ENCODE measurements at regions not wholly inside any gene's neighbourhood (a gene's known extent, or its start where the extent isn't known, plus 50 kb on each side); places are given as distances from the start of the nearest gene placed in this dataset.
A peak's percentile ranks its signal among the peaks of the same experiment; 100 is the strongest.

- WGBS (ENCODE audit: insufficient coverage): no CpG with 5 or more reads among the region's 1 CpG
- no peak for DNase-seq
- ChIA-PET POLR2A (no interaction called here), CTCF (no interaction called here)
- no peaks in the 10 kb centered on the region for H3K27me3 ChIP-seq (replicated peaks in 2 of 5; ENCODE audit: control insufficient read depth in 4 of 5, insufficient read depth in 5 of 5, low read length in 4 of 5)
- no peak overlapping the region for H3K4me3 ChIP-seq (ENCODE audit: control insufficient read depth in 1 of 7, extremely low read depth in 1 of 7, insufficient read depth in 4 of 7, low read depth in 2 of 7, low read length in 6 of 7)
- no peaks in the 10 kb centered on the region for H3K9me3 ChIP-seq (ENCODE audit: control extremely low read depth in 1 of 5, control insufficient read depth in 4 of 5, insufficient read depth in 2 of 5, low read depth in 1 of 5, low read length in 4 of 5)
- H3K27ac ChIP-seq (ENCODE audit: insufficient read depth in 1 of 2, low read depth in 1 of 2, low read length in 2 of 2, poor library complexity in 1 of 2, severe bottlenecking in 2 of 2): no peak overlapping the region
- H3K4me1 ChIP-seq (ENCODE audit: control extremely low read depth in 1 of 4, control insufficient read depth in 4 of 4, insufficient read depth in 4 of 4, low read length in 3 of 4): no peaks in the 10 kb centered on the region
- no peaks in the 10 kb centered on the region for H3K36me3 ChIP-seq (ENCODE audit: control insufficient read depth in 4 of 4, insufficient read depth in 4 of 4, low read length in 3 of 4)
Measured at GRCh38 chr11:91257667-91258066, 967.0 kb upstream of the FAT3 start.

- no CpG with 5 or more reads among the region's 4 CpGs for WGBS (ENCODE audit: insufficient coverage)
- ChIA-PET CTCF (interaction anchor here (0.9 to 1.9 kb wide), 3 partner anchors 11 to 960 kb away, joined by 3 to 6 read pairs (median 3); no protein-coding TSS in a partner anchor), POLR2A (no interaction called here)
- Histone ChIP-seq H3K4me3 (ENCODE audit: control insufficient read depth in 1 of 7, extremely low read depth in 1 of 7, insufficient read depth in 4 of 7, low read depth in 2 of 7, low read length in 6 of 7) (no peak overlapping the region), H3K9me3 (ENCODE audit: control extremely low read depth in 1 of 5, control insufficient read depth in 4 of 5, insufficient read depth in 2 of 5, low read depth in 1 of 5, low read length in 4 of 5) (no peaks in the 10 kb centered on the region), H3K4me1 (ENCODE audit: control extremely low read depth in 1 of 4, control insufficient read depth in 4 of 4, insufficient read depth in 4 of 4, low read length in 3 of 4) (no peaks in the 10 kb centered on the region), H3K36me3 (ENCODE audit: control insufficient read depth in 4 of 4, insufficient read depth in 4 of 4, low read length in 3 of 4) (no peaks in the 10 kb centered on the region), H3K27ac (ENCODE audit: insufficient read depth in 1 of 2, low read depth in 1 of 2, low read length in 2 of 2, poor library complexity in 1 of 2, severe bottlenecking in 2 of 2) (no peak overlapping the region), H3K27me3 (replicated peaks in 2 of 5; ENCODE audit: control insufficient read depth in 4 of 5, insufficient read depth in 5 of 5, low read length in 4 of 5) (no peaks in the 10 kb centered on the region)
- peak; percentile 18 to 50 (median 41) for DNase-seq
Measured at GRCh38 chr11:91248199-91248807, 976.3 kb upstream of the FAT3 start.

- no peak overlapping the region for H3K4me3 ChIP-seq (ENCODE audit: control insufficient read depth in 1 of 7, extremely low read depth in 1 of 7, insufficient read depth in 4 of 7, low read depth in 2 of 7, low read length in 6 of 7)
- CTCF ChIA-PET: interaction anchor here (1.9 kb wide), 1 partner anchor 959 kb away, joined by 6 read pairs; no protein-coding TSS in a partner anchor
- no peaks in the 10 kb centered on the region for H3K36me3 ChIP-seq (ENCODE audit: control insufficient read depth in 4 of 4, insufficient read depth in 4 of 4, low read length in 3 of 4)
- H3K27ac ChIP-seq (ENCODE audit: insufficient read depth in 1 of 2, low read depth in 1 of 2, low read length in 2 of 2, poor library complexity in 1 of 2, severe bottlenecking in 2 of 2): no peak overlapping the region
- 100% methylated on average over 2 of the region's 5 CpGs for WGBS (ENCODE audit: insufficient coverage)
- no peak for DNase-seq
- H3K9me3 ChIP-seq (ENCODE audit: control extremely low read depth in 1 of 5, control insufficient read depth in 4 of 5, insufficient read depth in 2 of 5, low read depth in 1 of 5, low read length in 4 of 5): no peaks in the 10 kb centered on the region
- H3K4me1 ChIP-seq (ENCODE audit: control extremely low read depth in 1 of 4, control insufficient read depth in 4 of 4, insufficient read depth in 4 of 4, low read length in 3 of 4): no peaks in the 10 kb centered on the region
- POLR2A ChIA-PET: no interaction called here
- H3K27me3 ChIP-seq (replicated peaks in 2 of 5; ENCODE audit: control insufficient read depth in 4 of 5, insufficient read depth in 5 of 5, low read length in 4 of 5): no peaks in the 10 kb centered on the region
Measured at GRCh38 chr11:91247009-91247735, 977.4 kb upstream of the FAT3 start.

GRCh38 chr11:91244912-91245311 is 979.7 kb upstream of the FAT3 start:
- no peaks in the 10 kb centered on the region for H3K27me3 ChIP-seq (replicated peaks in 2 of 5; ENCODE audit: control insufficient read depth in 4 of 5, insufficient read depth in 5 of 5, low read length in 4 of 5)
- no peak for DNase-seq
- no peak overlapping the region for H3K4me3 ChIP-seq (ENCODE audit: control insufficient read depth in 1 of 7, extremely low read depth in 1 of 7, insufficient read depth in 4 of 7, low read depth in 2 of 7, low read length in 6 of 7)
- 93% methylated on average over 3 of the region's 4 CpGs for WGBS (ENCODE audit: insufficient coverage)
- H3K36me3 ChIP-seq (ENCODE audit: control insufficient read depth in 4 of 4, insufficient read depth in 4 of 4, low read length in 3 of 4): no peaks in the 10 kb centered on the region
- no peaks in the 10 kb centered on the region for H3K9me3 ChIP-seq (ENCODE audit: control extremely low read depth in 1 of 5, control insufficient read depth in 4 of 5, insufficient read depth in 2 of 5, low read depth in 1 of 5, low read length in 4 of 5)
- CTCF ChIA-PET: no interaction called here
- H3K27ac ChIP-seq (ENCODE audit: insufficient read depth in 1 of 2, low read depth in 1 of 2, low read length in 2 of 2, poor library complexity in 1 of 2, severe bottlenecking in 2 of 2): no peak overlapping the region
- POLR2A ChIA-PET: no interaction called here
- H3K4me1 ChIP-seq (ENCODE audit: control extremely low read depth in 1 of 4, control insufficient read depth in 4 of 4, insufficient read depth in 4 of 4, low read length in 3 of 4): no peaks in the 10 kb centered on the region

- H3K9me3 ChIP-seq (ENCODE audit: control extremely low read depth in 1 of 5, control insufficient read depth in 4 of 5, insufficient read depth in 2 of 5, low read depth in 1 of 5, low read length in 4 of 5): no peaks in the 10 kb centered on the region
- no peaks in the 10 kb centered on the region for H3K27me3 ChIP-seq (replicated peaks in 2 of 5; ENCODE audit: control insufficient read depth in 4 of 5, insufficient read depth in 5 of 5, low read length in 4 of 5)
- DNase-seq: no peak
- no peaks in the 10 kb centered on the region for H3K4me1 ChIP-seq (ENCODE audit: control extremely low read depth in 1 of 4, control insufficient read depth in 4 of 4, insufficient read depth in 4 of 4, low read length in 3 of 4)
- H3K27ac ChIP-seq (ENCODE audit: insufficient read depth in 1 of 2, low read depth in 1 of 2, low read length in 2 of 2, poor library complexity in 1 of 2, severe bottlenecking in 2 of 2): no peak overlapping the region
- no peak overlapping the region for H3K4me3 ChIP-seq (ENCODE audit: control insufficient read depth in 1 of 7, extremely low read depth in 1 of 7, insufficient read depth in 4 of 7, low read depth in 2 of 7, low read length in 6 of 7)
- CTCF ChIA-PET: no interaction called here
- no peaks in the 10 kb centered on the region for H3K36me3 ChIP-seq (ENCODE audit: control insufficient read depth in 4 of 4, insufficient read depth in 4 of 4, low read length in 3 of 4)
- POLR2A ChIA-PET: no interaction called here
- 83% methylated on average over 1 of the region's 2 CpGs for WGBS (ENCODE audit: insufficient coverage)
Measured at GRCh38 chr11:91243630-91244029, 981.0 kb upstream of the FAT3 start.

- no peak for DNase-seq
- H3K4me3 ChIP-seq (ENCODE audit: control insufficient read depth in 1 of 7, extremely low read depth in 1 of 7, insufficient read depth in 4 of 7, low read depth in 2 of 7, low read length in 6 of 7): no peak overlapping the region
- WGBS (ENCODE audit: insufficient coverage): no CpG with 5 or more reads among the region's 3 CpGs
- no peaks in the 10 kb centered on the region for H3K4me1 ChIP-seq (ENCODE audit: control extremely low read depth in 1 of 4, control insufficient read depth in 4 of 4, insufficient read depth in 4 of 4, low read length in 3 of 4)
- ChIA-PET CTCF (no interaction called here), POLR2A (no interaction called here)
- no peak overlapping the region for H3K27ac ChIP-seq (ENCODE audit: insufficient read depth in 1 of 2, low read depth in 1 of 2, low read length in 2 of 2, poor library complexity in 1 of 2, severe bottlenecking in 2 of 2)
- H3K9me3 ChIP-seq (ENCODE audit: control extremely low read depth in 1 of 5, control insufficient read depth in 4 of 5, insufficient read depth in 2 of 5, low read depth in 1 of 5, low read length in 4 of 5): no peaks in the 10 kb centered on the region
- H3K27me3 ChIP-seq (replicated peaks in 2 of 5; ENCODE audit: control insufficient read depth in 4 of 5, insufficient read depth in 5 of 5, low read length in 4 of 5): no peaks in the 10 kb centered on the region
- H3K36me3 ChIP-seq (ENCODE audit: control insufficient read depth in 4 of 4, insufficient read depth in 4 of 4, low read length in 3 of 4): no peaks in the 10 kb centered on the region
Measured at GRCh38 chr11:91243051-91243450, 981.6 kb upstream of the FAT3 start.

- CTCF ChIA-PET: no interaction called here
Measured at GRCh38 chr11:91241226-91241625, 983.4 kb upstream of the FAT3 start.

More at GRCh38 chr11:91241226-91241625, 983.4 kb upstream of the FAT3 start:
- no peak for DNase-seq
- H3K4me1 ChIP-seq (ENCODE audit: control extremely low read depth in 1 of 4, control insufficient read depth in 4 of 4, insufficient read depth in 4 of 4, low read length in 3 of 4): no peaks in the 10 kb centered on the region
- WGBS (ENCODE audit: insufficient coverage): 90% methylated on average over 3 of the region's 3 CpGs
- no peak overlapping the region for H3K4me3 ChIP-seq (ENCODE audit: control insufficient read depth in 1 of 7, extremely low read depth in 1 of 7, insufficient read depth in 4 of 7, low read depth in 2 of 7, low read length in 6 of 7)
- no peaks in the 10 kb centered on the region for H3K27me3 ChIP-seq (replicated peaks in 2 of 5; ENCODE audit: control insufficient read depth in 4 of 5, insufficient read depth in 5 of 5, low read length in 4 of 5)
- no peaks in the 10 kb centered on the region for H3K36me3 ChIP-seq (ENCODE audit: control insufficient read depth in 4 of 4, insufficient read depth in 4 of 4, low read length in 3 of 4)
- H3K9me3 ChIP-seq (ENCODE audit: control extremely low read depth in 1 of 5, control insufficient read depth in 4 of 5, insufficient read depth in 2 of 5, low read depth in 1 of 5, low read length in 4 of 5): no peaks in the 10 kb centered on the region
- H3K27ac ChIP-seq (ENCODE audit: insufficient read depth in 1 of 2, low read depth in 1 of 2, low read length in 2 of 2, poor library complexity in 1 of 2, severe bottlenecking in 2 of 2): no peak overlapping the region
- POLR2A ChIA-PET: no interaction called here
